NT2/D1 (cell line): ENCODE measurements at regions not wholly inside any gene's neighbourhood (a gene's known extent, or its start where the extent isn't known, plus 50 kb on each side); places are given as distances from the start of the nearest gene placed in this dataset.

Experiments
- YY1 ChIP-seq: IDR thresholded peaks from 2 replicates; pipeline ENCODE4 v1.6.1; 2011; ENCODE audit not compliant: insufficient read length, insufficient read depth
- ZNF274 ChIP-seq: IDR thresholded peaks from 2 replicates; pipeline ENCODE4 v1.6.1; 2011; ENCODE audit warnings: mild to moderate bottlenecking, low read depth, low read length

- TF ChIP-seq YY1 (no peak), ZNF274 (no peak)
Measured at GRCh38 chr13:31898378-31899071, 133.0 kb upstream of the FRY start.
